ENCODE measurements at regions not wholly inside any gene's neighbourhood (a gene's known extent, or its start where the extent isn't known, plus 50 kb on each side); places are given as distances from the start of the nearest gene placed in this dataset.

- no peaks in the 10 kb centered on the region for H4K20me1 ChIP-seq (ENCODE audit: insufficient read depth, low read length)
- H3K27ac Mint-ChIP-seq (ENCODE audit: unreplicated experiment): no peak overlapping the region
- TF ChIP-seq EZH2 (IDR thresholded peaks at IDR 0.05; ENCODE audit: insufficient read depth, low read length): no peak
- TF ChIP-seq CTCF (IDR thresholded peaks at IDR 0.05; ENCODE audit: insufficient read depth, low read depth, low read length): no peak
- H3K27ac ChIP-seq (ENCODE audit: low read depth, low read length): no peak overlapping the region
- no peaks in the 10 kb centered on the region for H3K4me1 Mint-ChIP-seq (ENCODE audit: low read depth, unreplicated experiment)
- no peak overlapping the region for H3K9ac ChIP-seq (ENCODE audit: low read length)
- no peak overlapping the region for H2AFZ ChIP-seq (ENCODE audit: low read depth, low read length)
- peaks cover 2% of the 10 kb centered on the region for H3K9me3 Mint-ChIP-seq (ENCODE audit: unreplicated experiment)
- H3K27me3 ChIP-seq (ENCODE audit: insufficient read depth, low read length): no peaks in the 10 kb centered on the region
- FAIRE-seq (no peak), DNase-seq (ENCODE audit: low read depth) (no peak)
- no peaks in the 10 kb centered on the region for H3K36me3 ChIP-seq (ENCODE audit: insufficient read depth, low read length)
- H3K79me2 ChIP-seq (ENCODE audit: insufficient read depth, low read length): no peaks in the 10 kb centered on the region
- H3K4me2 ChIP-seq (ENCODE audit: low read length): no peak overlapping the region
- H3K27me3 Mint-ChIP-seq (ENCODE audit: low read depth, unreplicated experiment): no peaks in the 10 kb centered on the region
- no peak overlapping the region for H3K4me3 Mint-ChIP-seq (ENCODE audit: unreplicated experiment)
- H3K9me3 ChIP-seq (ENCODE audit: insufficient read depth, low read depth, low read length): no peaks in the 10 kb centered on the region
- H3K4me1 ChIP-seq (ENCODE audit: insufficient read depth, low read length): no peaks in the 10 kb centered on the region
- H3K36me3 Mint-ChIP-seq (ENCODE audit: low read depth, unreplicated experiment): no peaks in the 10 kb centered on the region
- H3K4me3 ChIP-seq (ENCODE audit: insufficient read depth, low read depth, low read length): no peak overlapping the region
Measured at GRCh38 chr15:53882311-53882710, 95.9 kb upstream of the UNC13C start.

- Histone ChIP-seq H3K9ac (ENCODE audit: low read length) (no peak overlapping the region), H4K20me1 (ENCODE audit: insufficient read depth, low read length) (no peaks in the 10 kb centered on the region), H3K4me3 (ENCODE audit: insufficient read depth, low read depth, low read length) (no peak overlapping the region), H3K4me2 (ENCODE audit: low read length) (peak overlapping the region; percentile 11), H2AFZ (ENCODE audit: low read depth, low read length) (no peak overlapping the region), H3K36me3 (ENCODE audit: insufficient read depth, low read length) (no peaks in the 10 kb centered on the region), H3K79me2 (ENCODE audit: insufficient read depth, low read length) (no peaks in the 10 kb centered on the region), H3K27me3 (ENCODE audit: insufficient read depth, low read length) (no peaks in the 10 kb centered on the region), H3K4me1 (ENCODE audit: insufficient read depth, low read length) (no peaks in the 10 kb centered on the region), H3K27ac (ENCODE audit: low read depth, low read length) (no peak overlapping the region), H3K9me3 (ENCODE audit: insufficient read depth, low read depth, low read length) (no peaks in the 10 kb centered on the region)
- Mint-ChIP-seq H3K27ac (ENCODE audit: unreplicated experiment) (no peak overlapping the region), H3K9me3 (ENCODE audit: unreplicated experiment) (no peaks in the 10 kb centered on the region), H3K4me1 (ENCODE audit: low read depth, unreplicated experiment) (no peaks in the 10 kb centered on the region), H3K36me3 (ENCODE audit: low read depth, unreplicated experiment) (no peaks in the 10 kb centered on the region), H3K4me3 (ENCODE audit: unreplicated experiment) (no peak overlapping the region), H3K27me3 (ENCODE audit: low read depth, unreplicated experiment) (no peaks in the 10 kb centered on the region)
- TF ChIP-seq CTCF (IDR thresholded peaks at IDR 0.05; ENCODE audit: insufficient read depth, low read depth, low read length): no peak
- no peak for TF ChIP-seq EZH2 (IDR thresholded peaks at IDR 0.05; ENCODE audit: insufficient read depth, low read length)
- DNase-seq (ENCODE audit: low read depth) (no peak), FAIRE-seq (no peak)
Measured at GRCh38 chr15:53880357-53880756, 97.9 kb upstream of the UNC13C start.

GRCh38 chr15:53875711-53876110 is 102.5 kb upstream of the UNC13C start:
- Histone ChIP-seq H3K4me1 (ENCODE audit: insufficient read depth, low read length) (no peaks in the 10 kb centered on the region), H3K27ac (ENCODE audit: low read depth, low read length) (no peak overlapping the region), H3K9me3 (ENCODE audit: insufficient read depth, low read depth, low read length) (no peaks in the 10 kb centered on the region), H3K9ac (ENCODE audit: low read length) (no peak overlapping the region), H4K20me1 (ENCODE audit: insufficient read depth, low read length) (no peaks in the 10 kb centered on the region), H3K79me2 (ENCODE audit: insufficient read depth, low read length) (no peaks in the 10 kb centered on the region), H3K4me3 (ENCODE audit: insufficient read depth, low read depth, low read length) (no peak overlapping the region), H3K4me2 (ENCODE audit: low read length) (no peak overlapping the region), H3K27me3 (ENCODE audit: insufficient read depth, low read length) (no peaks in the 10 kb centered on the region), H2AFZ (ENCODE audit: low read depth, low read length) (no peak overlapping the region), H3K36me3 (ENCODE audit: insufficient read depth, low read length) (no peaks in the 10 kb centered on the region)
- no peaks in the 10 kb centered on the region for H3K4me1 Mint-ChIP-seq (ENCODE audit: low read depth, unreplicated experiment)
- no peak for FAIRE-seq
- no peaks in the 10 kb centered on the region for H3K9me3 Mint-ChIP-seq (ENCODE audit: unreplicated experiment)
- no peak overlapping the region for H3K27ac Mint-ChIP-seq (ENCODE audit: unreplicated experiment)
- H3K4me3 Mint-ChIP-seq (ENCODE audit: unreplicated experiment): no peak overlapping the region
- DNase-seq (ENCODE audit: low read depth): no peak
- H3K27me3 Mint-ChIP-seq (ENCODE audit: low read depth, unreplicated experiment): peaks cover 3% of the 10 kb centered on the region
- TF ChIP-seq EZH2 (IDR thresholded peaks at IDR 0.05; ENCODE audit: insufficient read depth, low read length): no peak
- TF ChIP-seq CTCF (IDR thresholded peaks at IDR 0.05; ENCODE audit: insufficient read depth, low read depth, low read length): no peak
- H3K36me3 Mint-ChIP-seq (ENCODE audit: low read depth, unreplicated experiment): no peaks in the 10 kb centered on the region

All from astrocyte (in vitro differentiated cells and primary cell).